ENCODE measurements at regions not wholly inside any gene's neighbourhood (a gene's known extent, or its start where the extent isn't known, plus 50 kb on each side); places are given as distances from the start of the nearest gene placed in this dataset.

- DNase-seq: no peak
These were observed 52.1 kb upstream of the ERRFI1 start for GRCh38 chr1:8078176-8078671.

DNA sequence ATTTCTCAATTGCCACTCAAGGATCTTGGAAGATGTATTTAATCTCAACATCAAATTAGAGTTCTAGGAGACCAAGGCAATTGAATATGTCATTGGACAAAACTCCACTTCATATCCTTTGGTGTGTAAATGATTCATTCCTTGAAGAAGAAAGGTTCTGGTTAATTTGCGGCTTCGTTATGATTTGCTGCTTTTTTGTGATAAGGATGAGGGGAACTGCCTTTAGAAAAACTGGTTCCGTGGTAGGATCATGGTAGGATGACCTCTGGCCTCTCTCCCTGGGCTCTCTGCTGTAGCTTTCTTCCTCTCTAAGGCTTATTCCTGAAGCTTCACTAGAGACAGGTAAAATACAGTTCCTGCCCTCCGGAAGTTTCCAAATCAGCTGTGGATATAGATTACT lies 51.5 kb upstream of the ERRFI1 start:
- no peak for DNase-seq

DNA sequence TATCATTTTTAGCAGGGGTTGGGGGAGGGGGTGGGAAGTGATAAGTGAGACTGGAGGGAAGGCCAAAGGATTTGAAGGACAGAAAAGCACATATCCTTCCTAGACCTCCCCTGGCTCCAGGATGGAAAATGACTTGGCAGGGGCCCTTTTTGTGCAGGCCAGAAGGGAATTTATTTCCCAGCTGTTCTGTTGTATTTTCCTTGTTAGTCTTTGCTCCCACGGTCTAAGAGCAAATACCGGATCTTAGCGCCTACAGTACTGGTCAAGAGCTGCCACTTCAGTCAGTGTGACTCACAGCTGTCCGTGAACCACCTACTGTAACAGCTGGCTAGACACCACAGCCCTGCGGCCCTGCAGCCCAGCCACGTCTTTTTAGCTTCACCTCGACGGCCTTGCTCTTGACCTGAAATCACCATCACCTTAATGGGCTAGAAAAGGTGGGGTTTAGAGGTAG lies 51.0 kb upstream of the ERRFI1 start:
- peak; percentile 78 for DNase-seq

- no peak for DNase-seq
These were observed 50.1 kb upstream of the ERRFI1 start for GRCh38 chr1:8076176-8076575.

Data from femur (tissue), 1 donor.